ENCODE measurements at regions not wholly inside any gene's neighbourhood (a gene's known extent, or its start where the extent isn't known, plus 50 kb on each side); places are given as distances from the start of the nearest gene placed in this dataset.

DNA sequence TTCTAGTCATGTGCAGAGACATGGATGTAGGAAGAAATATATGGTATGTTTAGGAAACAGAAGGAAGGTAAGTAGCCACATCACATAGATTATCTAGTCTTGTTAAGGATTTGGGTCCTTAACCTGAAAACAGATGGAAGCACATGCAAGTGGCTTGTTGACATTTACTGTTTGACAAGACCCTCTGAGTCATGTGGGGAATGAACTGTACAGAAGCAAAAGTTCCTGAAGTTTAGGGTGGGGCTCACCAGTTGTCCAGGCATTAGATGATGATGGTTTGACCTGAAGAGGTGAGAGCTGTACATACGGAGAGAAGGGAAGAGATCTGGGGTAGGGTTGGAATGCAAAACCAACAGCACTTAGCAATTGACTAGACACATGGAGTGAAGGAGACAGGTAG, 281.1 kb upstream of the GRIP1 start:
- no peak for TF ChIP-seq FEZF1 (tag by site-specific recombination; IDR thresholded peaks at IDR 0.05)
- TF ChIP-seq ZBTB20 (tag by site-specific recombination; IDR thresholded peaks at IDR 0.05) = no peak
- no peak for TF ChIP-seq ZNF174 (tag by site-specific recombination; IDR thresholded peaks at IDR 0.05)
- no peak for TF ChIP-seq ZNF302 (tag by site-specific recombination; IDR thresholded peaks at IDR 0.05; ENCODE audit: low read depth)
- no peak for TF ChIP-seq ZNF26 (tag by site-specific recombination; IDR thresholded peaks at IDR 0.05)
- TF ChIP-seq, protein P1, sequence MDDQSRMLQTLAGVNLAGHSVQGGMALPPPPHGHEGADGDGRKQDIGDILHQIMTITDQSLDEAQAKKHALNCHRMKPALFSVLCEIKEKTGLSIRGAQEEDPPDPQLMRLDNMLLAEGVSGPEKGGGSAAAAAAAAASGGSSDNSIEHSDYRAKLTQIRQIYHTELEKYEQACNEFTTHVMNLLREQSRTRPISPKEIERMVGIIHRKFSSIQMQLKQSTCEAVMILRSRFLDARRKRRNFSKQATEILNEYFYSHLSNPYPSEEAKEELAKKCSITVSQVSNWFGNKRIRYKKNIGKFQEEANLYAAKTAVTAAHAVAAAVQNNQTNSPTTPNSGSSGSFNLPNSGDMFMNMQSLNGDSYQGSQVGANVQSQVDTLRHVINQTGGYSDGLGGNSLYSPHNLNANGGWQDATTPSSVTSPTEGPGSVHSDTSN (CRISPR knock-in tag; IDR thresholded peaks at IDR 0.05) = no peak
- TF ChIP-seq ZNF24 (tag by site-specific recombination; IDR thresholded peaks at IDR 0.05) = no peak
- TF ChIP-seq, protein P2, sequence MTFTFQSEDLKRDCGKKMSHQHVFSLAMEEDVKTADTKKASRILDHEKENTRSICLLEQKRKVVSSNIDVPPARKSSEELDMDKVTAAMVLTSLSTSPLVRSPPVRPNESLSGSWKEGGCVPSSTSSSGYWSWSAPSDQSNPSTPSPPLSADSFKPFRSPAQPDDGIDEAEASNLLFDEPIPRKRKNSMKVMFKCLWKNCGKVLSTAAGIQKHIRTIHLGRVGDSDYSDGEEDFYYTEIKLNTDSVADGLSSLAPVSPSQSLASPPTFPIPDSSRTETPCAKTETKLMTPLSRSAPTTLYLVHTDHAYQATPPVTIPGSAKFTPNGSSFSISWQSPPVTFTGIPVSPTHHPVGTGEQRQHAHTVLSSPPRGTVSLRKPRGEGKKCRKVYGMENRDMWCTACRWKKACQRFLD (tag by site-specific recombination; IDR thresholded peaks at IDR 0.05) = no peak
- no peak for TF ChIP-seq TCF7L2 (IDR thresholded peaks at IDR 0.05; ENCODE audit: borderline replicate concordance, low read depth, low read length)
- no peak for TF ChIP-seq ZNF776 (tag by site-specific recombination; IDR thresholded peaks at IDR 0.05; ENCODE audit: borderline replicate concordance)
- no peak for TF ChIP-seq ZNF645 (tag by site-specific recombination; IDR thresholded peaks at IDR 0.05)
- TF ChIP-seq HIC1 (tag by site-specific recombination; IDR thresholded peaks at IDR 0.05) = no peak
- TF ChIP-seq, protein P3, sequence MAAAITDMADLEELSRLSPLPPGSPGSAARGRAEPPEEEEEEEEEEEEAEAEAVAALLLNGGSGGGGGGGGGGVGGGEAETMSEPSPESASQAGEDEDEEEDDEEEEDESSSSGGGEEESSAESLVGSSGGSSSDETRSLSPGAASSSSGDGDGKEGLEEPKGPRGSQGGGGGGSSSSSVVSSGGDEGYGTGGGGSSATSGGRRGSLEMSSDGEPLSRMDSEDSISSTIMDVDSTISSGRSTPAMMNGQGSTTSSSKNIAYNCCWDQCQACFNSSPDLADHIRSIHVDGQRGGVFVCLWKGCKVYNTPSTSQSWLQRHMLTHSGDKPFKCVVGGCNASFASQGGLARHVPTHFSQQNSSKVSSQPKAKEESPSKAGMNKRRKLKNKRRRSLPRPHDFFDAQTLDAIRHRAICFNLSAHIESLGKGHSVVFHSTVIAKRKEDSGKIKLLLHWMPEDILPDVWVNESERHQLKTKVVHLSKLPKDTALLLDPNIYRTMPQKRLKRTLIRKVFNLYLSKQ (tag by site-specific recombination; IDR thresholded peaks at IDR 0.05; ENCODE audit: borderline replicate concordance) = no peak
- TF ChIP-seq ZNF624 (tag by site-specific recombination; IDR thresholded peaks at IDR 0.05) = no peak
- TF ChIP-seq PRDM2 (tag by site-specific recombination; IDR thresholded peaks at IDR 0.05; ENCODE audit: borderline replicate concordance) = no peak
- no peak for TF ChIP-seq HOXA7 (CRISPR knock-in tag; IDR thresholded peaks at IDR 0.05; ENCODE audit: borderline replicate concordance)
- no peak for TF ChIP-seq ZBTB7A (tag by site-specific recombination; IDR thresholded peaks at IDR 0.05; ENCODE audit: low read depth)
- TF ChIP-seq, protein P4, sequence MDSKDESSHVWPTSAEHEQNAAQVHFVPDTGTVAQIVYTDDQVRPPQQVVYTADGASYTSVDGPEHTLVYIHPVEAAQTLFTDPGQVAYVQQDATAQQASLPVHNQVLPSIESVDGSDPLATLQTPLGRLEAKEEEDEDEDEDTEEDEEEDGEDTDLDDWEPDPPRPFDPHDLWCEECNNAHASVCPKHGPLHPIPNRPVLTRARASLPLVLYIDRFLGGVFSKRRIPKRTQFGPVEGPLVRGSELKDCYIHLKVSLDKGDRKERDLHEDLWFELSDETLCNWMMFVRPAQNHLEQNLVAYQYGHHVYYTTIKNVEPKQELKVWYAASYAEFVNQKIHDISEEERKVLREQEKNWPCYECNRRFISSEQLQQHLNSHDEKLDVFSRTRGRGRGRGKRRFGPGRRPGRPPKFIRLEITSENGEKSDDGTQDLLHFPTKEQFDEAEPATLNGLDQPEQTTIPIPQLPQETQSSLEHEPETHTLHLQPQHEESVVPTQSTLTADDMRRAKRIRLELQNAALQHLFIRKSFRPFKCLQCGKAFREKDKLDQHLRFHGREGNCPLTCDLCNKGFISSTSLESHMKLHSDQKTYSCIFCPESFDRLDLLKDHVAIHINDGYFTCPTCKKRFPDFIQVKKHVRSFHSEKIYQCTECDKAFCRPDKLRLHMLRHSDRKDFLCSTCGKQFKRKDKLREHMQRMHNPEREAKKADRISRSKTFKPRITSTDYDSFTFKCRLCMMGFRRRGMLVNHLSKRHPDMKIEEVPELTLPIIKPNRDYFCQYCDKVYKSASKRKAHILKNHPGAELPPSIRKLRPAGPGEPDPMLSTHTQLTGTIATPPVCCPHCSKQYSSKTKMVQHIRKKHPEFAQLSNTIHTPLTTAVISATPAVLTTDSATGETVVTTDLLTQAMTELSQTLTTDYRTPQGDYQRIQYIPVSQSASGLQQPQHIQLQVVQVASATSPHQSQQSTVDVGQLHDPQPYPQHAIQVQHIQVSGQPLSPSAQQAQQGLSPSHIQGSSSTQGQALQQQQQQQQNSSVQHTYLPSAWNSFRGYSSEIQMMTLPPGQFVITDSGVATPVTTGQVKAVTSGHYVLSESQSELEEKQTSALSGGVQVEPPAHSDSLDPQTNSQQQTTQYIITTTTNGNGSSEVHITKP (tag by site-specific recombination; IDR thresholded peaks at IDR 0.05) = no peak
- CTCF ChIA-PET = no interaction called here
- POLR2A ChIA-PET = no interaction called here
- Histone ChIP-seq H3K4me3 (ENCODE audit: low read depth, low read length) (no peak overlapping the region), H3K27ac (ENCODE audit: extremely low read depth, low read depth, low read length) (no peak overlapping the region), H3K9me3 (ENCODE audit: control insufficient read depth, insufficient read depth, low read depth, low read length) (no peaks in the 10 kb centered on the region), H3K4me1 (ENCODE audit: control insufficient read depth, insufficient read depth, low read length) (no peaks in the 10 kb centered on the region), H3K36me3 (ENCODE audit: control insufficient read depth in 2 of 2, insufficient read depth in 1 of 2, low read length in 2 of 2) (no peaks in the 10 kb centered on the region)
